GM12864 (cell line): ENCODE measurements at regions not wholly inside any gene's neighbourhood (a gene's known extent, or its start where the extent isn't known, plus 50 kb on each side); places are given as distances from the start of the nearest gene placed in this dataset.

Experiments
- DNase-seq: peaks from one replicate; pipeline ENCODE4 v3.0.0-alpha.2; 2011; ENCODE audit warnings: low read depth
- H3K4me3 ChIP-seq: 2 replicates; pipeline ENCODE4 v1.5.1; 2011; ENCODE audit warnings: mild to moderate bottlenecking, low read depth, low read length, control low read depth
- CTCF ChIP-seq: IDR thresholded peaks from 2 replicates; pipeline ENCODE4 v1.5.1; 2011; ENCODE audit warnings: low read depth, mild to moderate bottlenecking, moderate library complexity, low read length, control low read depth, inconsistent platforms; ENCODE audit errors: missing control alignments

GRCh38 chr14:101048766-101049165, 145.2 kb upstream of the RTL1 start:
- TF ChIP-seq CTCF = no peak
- DNase-seq = no peak
- H3K4me3 ChIP-seq = no peak overlapping the region

- no peak for TF ChIP-seq CTCF
- no peak overlapping the region for H3K4me3 ChIP-seq
- no peak for DNase-seq
Observed at GRCh38 chr14:101049511-101049910, 146.0 kb upstream of the RTL1 start.

- TF ChIP-seq CTCF = no peak
- DNase-seq = no peak
Observed at GRCh38 chr14:101049942-101050341, 146.4 kb upstream of the RTL1 start.

GRCh38 chr14:101050901-101051490, 147.5 kb upstream of the RTL1 start:
- no peak for TF ChIP-seq CTCF
- no peak overlapping the region for H3K4me3 ChIP-seq
- no peak for DNase-seq

More at GRCh38 chr14:101049942-101050341, 146.4 kb upstream of the RTL1 start:
- no peak overlapping the region for H3K4me3 ChIP-seq

GRCh38 chr14:101054671-101055070, 151.1 kb upstream of the RTL1 start:
- DNase-seq = no peak
- H3K4me3 ChIP-seq = no peak overlapping the region
- TF ChIP-seq CTCF = no peak

- DNase-seq = no peak
- TF ChIP-seq CTCF = no peak
- no peak overlapping the region for H3K4me3 ChIP-seq
Observed at GRCh38 chr14:101055106-101055662, 151.7 kb upstream of the RTL1 start.

GRCh38 chr14:101055776-101056374, 152.4 kb upstream of the RTL1 start:
- no peak overlapping the region for H3K4me3 ChIP-seq
- no peak for TF ChIP-seq CTCF
- no peak for DNase-seq
